Fibroblast of peridontal ligament (primary cell): ENCODE measurements at regions not wholly inside any gene's neighbourhood (a gene's known extent, or its start where the extent isn't known, plus 50 kb on each side); places are given as distances from the start of the nearest gene placed in this dataset.
"Not testable (repeated sequence)": the region's sequence is repeated elsewhere in the genome, so short reads cannot be mapped to it uniquely, and the experiment has no call there.

Experiments
- DNase-seq: peaks from one replicate; pipeline ENCODE4 v3.0.0-alpha.2; 2010; ENCODE audit errors: extremely low read depth

DNA sequence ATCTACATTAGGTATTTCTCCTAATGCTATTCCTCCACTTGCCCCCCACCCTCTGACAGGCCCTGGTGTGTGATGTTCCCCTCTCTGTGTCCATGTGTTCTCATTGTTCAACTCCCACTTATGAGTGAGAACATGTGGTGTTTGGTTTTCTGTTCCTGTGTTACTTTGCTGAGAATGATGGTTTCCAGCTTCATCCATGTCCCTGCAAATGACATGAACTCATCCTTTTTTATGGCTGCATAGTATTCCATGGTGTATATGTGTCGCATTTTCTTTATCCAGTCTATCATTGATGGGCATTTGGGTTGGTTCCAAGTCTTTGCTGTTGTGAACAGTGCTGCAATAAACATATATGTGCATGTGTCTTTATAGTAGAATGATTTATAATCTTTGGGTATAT is 50.6 kb upstream of the GRHL3 start:
- not testable (repeated sequence) for DNase-seq

- no peak for DNase-seq
Observed at GRCh38 chr1:24266998-24267397, 52.2 kb upstream of the GRHL3 start.

- peak; percentile 27 for DNase-seq
Observed at GRCh38 chr1:24266398-24266941, 52.7 kb upstream of the GRHL3 start.

- no peak for DNase-seq
Observed at GRCh38 chr1:24263746-24264145, 55.4 kb upstream of the GRHL3 start.

- DNase-seq = no peak
Observed at GRCh38 chr1:24263211-24263610, 55.9 kb upstream of the GRHL3 start.

DNA sequence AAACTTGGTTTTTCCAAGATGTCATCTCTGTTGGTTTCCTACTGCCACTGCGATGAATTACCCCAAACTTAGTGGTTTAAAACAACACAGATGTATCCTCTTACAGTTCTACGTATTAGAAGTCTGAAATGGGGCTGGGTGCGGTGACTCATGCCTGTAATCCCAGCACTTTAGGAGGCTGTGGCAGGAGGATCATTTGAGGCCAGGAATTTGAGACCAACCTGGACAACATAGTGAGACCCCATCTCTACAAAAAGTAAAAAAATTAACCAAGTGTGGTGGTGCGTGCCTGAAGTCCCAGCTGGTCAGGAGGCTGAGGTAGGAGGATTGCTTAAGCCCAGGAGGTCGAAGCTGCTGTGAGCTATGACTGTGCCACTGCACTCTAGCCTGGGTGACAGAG is 57.2 kb upstream of the GRHL3 start:
- no peak for DNase-seq

DNA sequence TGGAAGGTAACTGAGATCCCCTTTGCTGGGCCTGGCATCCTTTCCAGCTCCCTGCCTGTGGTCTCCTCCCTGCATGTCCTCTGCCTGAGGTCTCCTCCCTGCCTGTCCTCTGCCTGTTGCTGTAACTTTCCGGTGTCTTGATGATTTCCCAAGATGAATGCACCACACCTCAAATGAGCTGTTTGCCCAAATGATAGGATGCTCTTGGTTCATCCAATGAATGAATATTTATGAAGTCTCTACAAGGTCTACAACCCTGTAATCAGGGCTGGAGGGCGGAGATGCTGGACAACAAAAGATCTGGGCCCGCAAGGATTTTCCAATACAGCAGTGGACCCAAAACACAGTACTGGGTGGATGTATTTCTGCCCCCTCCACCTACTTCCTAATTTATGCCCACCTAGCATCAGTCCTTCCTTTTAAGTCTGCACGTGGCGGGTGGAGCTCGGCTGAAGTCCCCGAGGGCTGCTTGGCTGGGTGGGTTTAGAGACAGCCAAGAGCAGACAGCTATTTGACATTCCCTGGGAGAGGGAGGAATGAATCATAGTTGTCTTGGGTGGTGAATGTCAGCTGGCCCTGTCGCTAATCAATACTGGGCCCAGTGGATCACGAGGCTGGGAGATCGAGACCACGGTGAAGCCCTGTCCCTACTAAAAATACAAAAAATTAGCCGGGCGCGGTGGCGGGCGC is 60.3 kb upstream of the GRHL3 start:
- DNase-seq = no peak

DNA sequence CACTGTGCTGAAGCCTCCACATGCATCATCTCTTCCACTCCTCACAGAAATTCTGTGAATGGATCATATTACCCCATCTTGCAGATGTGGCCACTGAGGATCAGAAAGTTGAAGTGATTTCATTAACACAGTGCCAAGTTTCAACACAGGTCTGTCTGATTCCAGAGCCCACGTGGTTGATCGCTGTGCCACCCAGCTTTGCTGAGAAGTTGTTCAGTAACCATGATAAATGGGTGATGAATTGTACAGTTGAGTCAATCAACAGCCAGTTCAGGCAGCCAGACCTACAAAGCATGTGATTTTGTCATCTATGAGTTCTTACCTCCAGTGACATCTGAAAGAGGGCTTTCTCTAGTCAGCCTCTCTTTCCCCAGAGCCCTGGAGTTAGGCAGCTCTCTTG is 61.8 kb upstream of the GRHL3 start:
- no peak for DNase-seq

GRCh38 chr1:24256687-24257086 is 62.5 kb upstream of the GRHL3 start:
- no peak for DNase-seq

- DNase-seq = no peak
Observed at GRCh38 chr1:24255226-24255625, 63.9 kb upstream of the GRHL3 start.

GRCh38 chr1:24254783-24255182 is 64.4 kb upstream of the GRHL3 start:
- DNase-seq = no peak

- DNase-seq = no peak
Observed at GRCh38 chr1:24253571-24253970, 65.6 kb upstream of the GRHL3 start.

DNA sequence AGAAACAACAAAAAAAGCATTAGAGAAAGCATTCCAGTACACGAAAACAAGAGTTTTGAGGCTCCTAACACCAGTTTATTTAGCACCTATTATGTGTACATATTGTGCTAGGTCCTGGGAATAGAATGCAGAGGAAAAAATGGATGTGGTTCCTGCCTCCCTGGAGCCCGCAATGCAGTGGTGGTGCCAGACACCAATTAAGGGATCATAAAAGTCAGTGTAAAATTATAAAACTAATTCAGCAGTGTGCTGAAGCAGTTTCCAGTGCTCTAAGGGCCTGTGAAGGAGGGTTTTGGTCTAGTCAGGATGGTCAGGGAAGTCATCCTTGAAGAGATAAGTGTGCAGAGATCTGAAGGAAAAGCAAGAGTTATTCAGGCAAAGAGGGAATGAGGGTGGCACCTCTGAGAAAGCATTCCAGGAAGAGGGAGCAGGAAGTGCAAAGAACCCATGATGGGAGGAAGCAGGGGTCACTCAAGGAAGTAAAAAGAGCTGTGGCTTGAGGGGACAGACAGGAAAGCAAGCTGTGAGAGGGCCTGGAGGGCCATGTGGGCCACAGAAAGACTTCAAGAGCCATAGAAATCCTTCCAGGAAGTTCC is 65.2 kb upstream of the IFNLR1 start:
- no peak for DNase-seq

DNA sequence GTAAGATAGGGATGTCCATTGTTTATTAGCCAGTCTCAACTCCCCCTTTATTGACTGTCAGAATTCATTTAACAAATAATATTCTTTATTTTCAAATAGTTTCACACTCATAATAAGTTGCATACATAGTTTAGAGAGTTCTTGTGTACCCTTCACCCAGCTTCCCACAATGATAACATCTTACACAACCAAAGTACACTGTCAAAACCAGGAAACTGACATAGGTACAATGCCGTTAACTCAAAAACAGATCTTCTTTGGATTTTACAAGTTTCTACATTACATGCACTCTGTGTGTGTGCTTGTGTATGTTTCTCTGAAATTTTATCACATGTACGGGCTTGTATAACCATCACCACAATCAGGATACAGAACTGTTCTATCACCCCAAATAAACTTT is 64.4 kb upstream of the IFNLR1 start:
- no peak for DNase-seq

DNA sequence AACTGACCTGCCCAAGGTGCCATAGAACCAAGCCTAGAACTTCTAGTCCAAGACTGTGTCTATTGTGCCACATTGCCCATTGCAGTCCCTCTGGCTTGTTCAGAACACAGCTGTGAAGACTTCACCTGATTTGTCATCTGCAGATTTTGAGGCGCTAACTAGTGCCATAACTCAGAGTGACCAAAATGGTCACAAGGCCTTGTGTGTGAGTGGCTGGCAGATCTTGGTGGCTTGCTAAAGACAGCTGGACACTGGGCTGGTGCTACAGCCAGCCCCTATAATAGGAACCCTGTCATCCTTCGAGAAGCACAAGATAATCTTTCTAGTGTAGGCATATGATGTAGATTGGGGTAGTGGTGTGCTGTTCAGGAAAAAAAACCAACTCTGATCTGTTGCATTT is 63.7 kb upstream of the IFNLR1 start:
- no peak for DNase-seq

DNA sequence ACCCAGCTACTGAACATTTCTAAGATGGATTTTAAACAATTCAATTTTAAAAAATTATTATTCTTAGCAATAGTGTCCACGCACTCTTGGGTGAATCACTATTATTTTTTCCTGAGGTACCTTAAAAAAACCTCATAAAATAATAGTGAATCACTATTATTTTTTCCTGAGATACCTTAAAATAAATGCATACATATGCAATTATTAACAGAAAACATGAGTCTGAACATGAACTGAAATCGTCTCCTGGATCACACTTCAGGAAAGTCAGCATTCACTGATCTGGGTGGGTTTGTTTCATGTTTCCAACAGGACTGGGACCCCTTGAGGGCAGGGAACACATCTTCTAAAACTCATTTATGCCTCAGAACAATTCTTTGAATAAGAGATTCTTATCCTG is 63.1 kb upstream of the IFNLR1 start:
- no peak for DNase-seq

DNA sequence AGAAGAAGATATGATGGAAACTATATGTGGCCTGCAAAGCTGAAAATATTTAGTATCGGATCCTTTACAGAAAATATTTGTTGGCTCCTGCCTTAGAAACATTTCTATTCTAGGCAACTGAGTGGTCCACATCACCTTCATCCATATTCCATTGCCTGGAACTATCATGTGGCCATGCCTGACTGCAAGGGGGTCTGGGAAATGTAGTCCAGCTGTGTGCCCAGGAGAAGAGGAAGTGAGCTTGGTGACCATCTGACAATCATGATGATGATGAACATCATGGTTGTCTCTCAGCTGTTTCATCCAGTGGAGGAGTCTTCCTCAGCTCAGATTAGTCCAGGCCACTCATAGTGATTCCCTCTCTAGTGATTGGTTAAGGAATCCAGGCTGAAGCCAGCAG is 61.8 kb upstream of the IFNLR1 start:
- DNase-seq = no peak

DNA sequence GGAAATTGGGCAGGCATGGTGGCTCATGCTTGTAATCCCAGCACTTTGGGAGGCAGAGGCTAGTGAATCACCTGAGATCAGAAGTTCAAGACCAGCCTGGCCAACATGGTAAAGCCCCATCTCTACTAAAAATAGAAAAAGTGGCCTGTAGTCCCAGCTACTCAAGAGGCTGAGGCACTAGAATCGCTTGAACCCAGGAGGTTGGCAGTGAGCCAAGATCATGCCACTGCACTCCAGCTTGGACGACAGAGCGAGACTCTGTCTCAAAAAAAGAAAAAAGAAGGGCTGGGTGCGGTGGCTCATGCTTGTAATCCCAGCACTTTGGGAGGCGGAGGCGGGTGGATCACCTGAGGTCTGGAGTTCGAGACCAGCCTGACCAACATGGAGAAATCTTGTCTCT is 60.2 kb upstream of the IFNLR1 start:
- DNase-seq = not testable (repeated sequence)

- DNase-seq = no peak
Observed at GRCh38 chr1:24244519-24245268, 57.6 kb upstream of the IFNLR1 start.

DNA sequence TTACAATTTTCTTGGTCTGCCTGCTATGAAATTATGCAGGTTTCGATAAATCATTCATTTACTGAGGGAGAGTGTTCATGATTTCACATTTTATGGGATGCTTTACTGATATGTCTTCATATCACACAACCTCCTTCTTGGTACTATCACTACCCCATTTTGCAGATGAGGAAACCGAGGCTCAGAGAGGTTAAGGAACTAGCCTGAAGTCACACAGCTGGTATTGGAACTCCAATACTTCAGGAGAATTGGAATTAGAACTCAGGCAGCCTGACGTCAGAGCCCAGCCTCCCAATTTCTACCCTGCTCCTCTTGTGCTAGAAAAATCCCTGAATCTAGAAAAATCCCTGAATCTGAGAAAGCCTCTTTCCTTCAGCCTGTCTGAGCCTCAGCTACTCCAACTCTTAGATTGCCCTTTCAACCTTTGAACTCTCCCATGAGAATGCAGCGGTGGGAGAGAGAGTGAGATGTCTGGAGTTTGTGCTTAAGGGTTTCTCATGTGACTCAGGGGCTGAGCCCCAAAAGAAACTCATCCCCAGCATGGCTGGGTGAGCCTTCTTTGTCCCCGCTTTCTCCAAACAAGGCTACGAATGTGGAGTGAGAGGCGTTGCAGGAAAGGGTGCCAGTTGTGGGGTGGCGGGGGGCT is 50.8 kb upstream of the IFNLR1 start:
- no peak for DNase-seq

DNA sequence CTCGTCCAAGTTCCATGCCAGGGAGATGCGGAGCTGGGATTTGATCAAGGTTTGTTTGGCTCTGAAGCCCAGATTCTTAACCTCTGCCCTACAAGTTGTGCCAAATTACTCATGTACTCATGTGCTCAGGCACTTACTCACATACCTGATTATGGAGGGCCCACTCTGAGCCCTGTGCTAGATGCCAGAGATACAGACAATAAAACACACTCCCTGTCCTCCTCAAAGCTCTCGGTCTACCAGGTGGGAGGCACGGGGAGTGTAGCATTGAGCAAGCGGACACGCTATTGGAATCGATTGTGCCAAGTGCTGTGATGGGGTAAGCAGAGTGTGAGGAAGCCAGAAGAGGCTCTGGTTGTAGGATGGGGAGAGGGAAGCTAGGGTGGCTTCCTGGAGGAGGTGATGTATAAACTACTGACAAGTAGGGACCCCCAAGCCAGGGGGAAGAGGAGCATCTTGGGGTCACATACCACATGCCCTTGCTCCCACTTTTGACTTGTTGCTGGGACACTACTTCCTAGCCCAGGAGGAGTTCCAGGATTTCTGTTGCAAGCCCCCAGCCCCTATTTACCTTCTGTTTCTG is 49.8 kb upstream of the IFNLR1 start:
- peak; percentile 39 for DNase-seq
